ENCODE measurements at regions not wholly inside any gene's neighbourhood (a gene's known extent, or its start where the extent isn't known, plus 50 kb on each side); places are given as distances from the start of the nearest gene placed in this dataset.

DNA sequence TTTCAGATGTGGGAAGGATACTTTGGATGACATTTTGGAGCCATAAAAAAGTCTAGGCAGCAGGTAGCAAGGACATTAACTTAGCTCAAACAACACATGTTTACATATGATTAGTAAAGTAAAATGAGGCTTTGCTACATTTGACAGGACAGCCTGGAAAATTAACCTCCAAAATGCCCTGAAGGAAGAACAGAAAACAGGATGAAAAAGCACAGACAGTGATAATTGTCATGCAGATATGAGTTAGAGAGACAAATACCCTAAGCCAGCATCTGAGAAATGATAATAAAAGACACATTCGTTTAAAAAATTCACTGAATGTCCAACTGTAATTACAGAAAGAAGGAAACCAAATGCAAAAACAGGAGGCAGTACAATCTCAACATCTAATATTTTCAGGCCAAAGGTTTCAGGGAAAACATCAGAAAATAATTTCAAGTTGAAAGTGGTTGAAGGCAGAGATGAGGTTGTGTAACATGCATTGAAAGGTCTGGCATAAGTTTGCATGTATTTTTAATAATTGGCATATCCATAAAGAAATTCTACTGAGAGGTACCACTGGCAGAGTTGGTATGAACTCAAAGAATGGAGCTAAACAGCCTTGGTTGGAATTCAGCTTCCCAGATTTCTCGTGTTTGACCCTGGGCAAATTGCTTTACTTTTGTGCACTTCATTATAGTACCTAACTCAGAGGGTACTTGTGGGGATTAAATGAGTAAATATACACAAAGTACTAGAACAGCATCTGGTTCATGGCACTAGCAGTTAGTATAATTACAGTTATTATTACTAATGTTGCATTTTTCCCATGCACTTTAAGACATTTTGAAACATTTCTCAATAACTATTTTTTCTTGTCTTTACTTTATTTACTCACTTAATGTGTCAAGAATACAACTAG is 54.4 kb upstream of the MAP9 start:
- no peaks in the 10 kb centered on the region for H3K36me3 ChIP-seq (replicated peaks; ENCODE audit: insufficient read depth, low read length)
- no peak overlapping the region for H3K27ac ChIP-seq (ENCODE audit: low read length)
- H2AFZ ChIP-seq (ENCODE audit: low read length): no peak overlapping the region
- H3K9me3 ChIP-seq (replicated peaks; ENCODE audit: insufficient read depth, low read length): no peaks in the 10 kb centered on the region
- no peaks in the 10 kb centered on the region for H3F3A ChIP-seq (ENCODE audit: insufficient read depth, low read length)
- DNase-seq: no peak
- TF ChIP-seq, protein P1, sequence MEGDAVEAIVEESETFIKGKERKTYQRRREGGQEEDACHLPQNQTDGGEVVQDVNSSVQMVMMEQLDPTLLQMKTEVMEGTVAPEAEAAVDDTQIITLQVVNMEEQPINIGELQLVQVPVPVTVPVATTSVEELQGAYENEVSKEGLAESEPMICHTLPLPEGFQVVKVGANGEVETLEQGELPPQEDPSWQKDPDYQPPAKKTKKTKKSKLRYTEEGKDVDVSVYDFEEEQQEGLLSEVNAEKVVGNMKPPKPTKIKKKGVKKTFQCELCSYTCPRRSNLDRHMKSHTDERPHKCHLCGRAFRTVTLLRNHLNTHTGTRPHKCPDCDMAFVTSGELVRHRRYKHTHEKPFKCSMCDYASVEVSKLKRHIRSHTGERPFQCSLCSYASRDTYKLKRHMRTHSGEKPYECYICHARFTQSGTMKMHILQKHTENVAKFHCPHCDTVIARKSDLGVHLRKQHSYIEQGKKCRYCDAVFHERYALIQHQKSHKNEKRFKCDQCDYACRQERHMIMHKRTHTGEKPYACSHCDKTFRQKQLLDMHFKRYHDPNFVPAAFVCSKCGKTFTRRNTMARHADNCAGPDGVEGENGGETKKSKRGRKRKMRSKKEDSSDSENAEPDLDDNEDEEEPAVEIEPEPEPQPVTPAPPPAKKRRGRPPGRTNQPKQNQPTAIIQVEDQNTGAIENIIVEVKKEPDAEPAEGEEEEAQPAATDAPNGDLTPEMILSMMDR (IDR thresholded peaks at IDR 0.05; ENCODE audit: low read length): no peak
- TF ChIP-seq EZH2 (optimal IDR thresholded peaks at IDR 0.05; ENCODE audit: low read depth, low read length): no peak
- no peak for TF ChIP-seq EZH2phosphoT487 (IDR thresholded peaks at IDR 0.05; ENCODE audit: low read length)
- no peaks in the 10 kb centered on the region for H4K20me1 ChIP-seq (ENCODE audit: insufficient read depth, low read length)
- H3K79me2 ChIP-seq (ENCODE audit: low read length): no peaks in the 10 kb centered on the region
- no peak overlapping the region for H3K4me3 ChIP-seq (ENCODE audit: low read length)
- no peaks in the 10 kb centered on the region for H3K9me2 ChIP-seq (replicated peaks; ENCODE audit: insufficient read depth, low read length)
- no peak overlapping the region for H3K9ac ChIP-seq (ENCODE audit: low read length)
- no peak overlapping the region for H3K4me2 ChIP-seq (ENCODE audit: low read depth, low read length)
- H3K4me1 ChIP-seq (ENCODE audit: low read length): no peaks in the 10 kb centered on the region
- no peaks in the 10 kb centered on the region for H3K27me3 ChIP-seq (replicated peaks; ENCODE audit: insufficient read depth, low read length)

DNA sequence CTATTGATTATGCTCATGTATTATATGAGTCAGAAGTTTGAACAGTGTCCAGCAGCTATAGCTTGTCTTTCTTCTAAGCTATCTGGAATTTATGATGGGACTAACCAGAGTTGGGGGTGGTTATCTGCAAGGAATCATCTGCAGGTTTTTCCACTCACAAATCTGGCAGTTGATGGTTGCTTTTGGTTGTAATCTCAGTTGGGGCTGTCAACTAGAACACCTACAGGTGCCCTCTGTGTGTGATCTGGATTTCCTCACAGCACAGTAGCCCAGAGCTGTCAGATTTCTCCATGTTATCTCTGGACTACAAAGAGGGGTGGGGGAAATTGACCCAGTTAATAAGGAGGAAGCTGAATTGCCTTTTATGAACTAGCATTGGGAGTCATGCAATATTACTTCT is 51.4 kb upstream of the MAP9 start:
- Histone ChIP-seq H3K9me3 (replicated peaks; ENCODE audit: insufficient read depth, low read length) (no peaks in the 10 kb centered on the region), H3K27me3 (replicated peaks; ENCODE audit: insufficient read depth, low read length) (no peaks in the 10 kb centered on the region), H3F3A (ENCODE audit: insufficient read depth, low read length) (no peaks in the 10 kb centered on the region), H3K79me2 (ENCODE audit: low read length) (no peaks in the 10 kb centered on the region), H4K20me1 (ENCODE audit: insufficient read depth, low read length) (no peaks in the 10 kb centered on the region), H3K9me2 (replicated peaks; ENCODE audit: insufficient read depth, low read length) (no peaks in the 10 kb centered on the region), H3K36me3 (replicated peaks; ENCODE audit: insufficient read depth, low read length) (no peaks in the 10 kb centered on the region), H3K4me1 (ENCODE audit: low read length) (no peaks in the 10 kb centered on the region), H3K4me2 (ENCODE audit: low read depth, low read length) (no peak overlapping the region), H3K27ac (ENCODE audit: low read length) (no peak overlapping the region), H2AFZ (ENCODE audit: low read length) (no peak overlapping the region), H3K4me3 (ENCODE audit: low read length) (no peak overlapping the region), H3K9ac (ENCODE audit: low read length) (no peak overlapping the region)
- DNase-seq: no peak
- TF ChIP-seq EZH2phosphoT487 (IDR thresholded peaks at IDR 0.05; ENCODE audit: low read length): no peak
- TF ChIP-seq, protein P1 (IDR thresholded peaks at IDR 0.05; ENCODE audit: low read length): no peak
- no peak for TF ChIP-seq EZH2 (optimal IDR thresholded peaks at IDR 0.05; ENCODE audit: low read depth, low read length)

DNA sequence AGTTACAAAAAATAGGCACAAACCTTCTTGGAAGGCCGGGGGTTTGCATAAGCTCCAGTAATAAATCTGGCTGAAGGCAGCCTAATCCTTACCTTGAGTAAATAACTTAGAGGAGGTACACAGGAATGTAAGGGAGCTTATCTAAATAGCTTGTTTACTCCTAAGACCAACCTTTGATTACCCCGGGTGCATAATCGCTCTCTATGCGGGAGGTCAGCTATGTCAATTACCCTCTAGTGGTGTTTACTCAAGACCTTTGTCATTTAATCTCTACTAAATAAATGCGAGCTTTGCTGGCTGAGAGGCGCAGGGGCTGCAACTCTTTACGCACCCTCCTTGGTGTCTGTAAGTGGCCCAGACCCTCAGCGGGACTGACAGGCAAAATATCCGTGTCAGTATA is 50.2 kb upstream of the MAP9 start:
- H2AFZ ChIP-seq (ENCODE audit: low read length): no peak overlapping the region
- no peaks in the 10 kb centered on the region for H3F3A ChIP-seq (ENCODE audit: insufficient read depth, low read length)
- H3K9me3 ChIP-seq (replicated peaks; ENCODE audit: insufficient read depth, low read length): no peaks in the 10 kb centered on the region
- H3K9me2 ChIP-seq (replicated peaks; ENCODE audit: insufficient read depth, low read length): no peaks in the 10 kb centered on the region
- no peaks in the 10 kb centered on the region for H3K79me2 ChIP-seq (ENCODE audit: low read length)
- no peak overlapping the region for H3K4me3 ChIP-seq (ENCODE audit: low read length)
- no peaks in the 10 kb centered on the region for H3K27me3 ChIP-seq (replicated peaks; ENCODE audit: insufficient read depth, low read length)
- no peaks in the 10 kb centered on the region for H4K20me1 ChIP-seq (ENCODE audit: insufficient read depth, low read length)
- no peak overlapping the region for H3K27ac ChIP-seq (ENCODE audit: low read length)
- H3K4me1 ChIP-seq (ENCODE audit: low read length): no peaks in the 10 kb centered on the region
- H3K4me2 ChIP-seq (ENCODE audit: low read depth, low read length): no peak overlapping the region
- no peak overlapping the region for H3K9ac ChIP-seq (ENCODE audit: low read length)
- DNase-seq: no peak
- H3K36me3 ChIP-seq (replicated peaks; ENCODE audit: insufficient read depth, low read length): no peaks in the 10 kb centered on the region
- no peak for TF ChIP-seq EZH2 (optimal IDR thresholded peaks at IDR 0.05; ENCODE audit: low read depth, low read length)
- no peak for TF ChIP-seq EZH2phosphoT487 (IDR thresholded peaks at IDR 0.05; ENCODE audit: low read length)
- TF ChIP-seq, protein P1 (IDR thresholded peaks at IDR 0.05; ENCODE audit: low read length): no peak
